GM23248 (cell line): ENCODE measurements at regions not wholly inside any gene's neighbourhood (a gene's known extent, or its start where the extent isn't known, plus 50 kb on each side); places are given as distances from the start of the nearest gene placed in this dataset.

Experiments used
- EZH2 ChIP-seq: fragments of 200-600 bp; sonication (generic); IDR thresholded peaks from 2 replicates; pipeline ENCODE4 v1.6.1; 2018; ENCODE audit warnings: antibody characterized with exemption, mild to moderate bottlenecking; ENCODE audit not compliant: insufficient read depth, poor library complexity, severe bottlenecking
- EZH2phosphoT487 ChIP-seq: fragments of 200-600 bp; sonication (generic); IDR thresholded peaks from 2 replicates; pipeline ENCODE4 v1.6.1; 2018; ENCODE audit warnings: antibody characterized with exemption, moderate library complexity, mild to moderate bottlenecking, low read depth; ENCODE audit not compliant: insufficient read depth

DNA sequence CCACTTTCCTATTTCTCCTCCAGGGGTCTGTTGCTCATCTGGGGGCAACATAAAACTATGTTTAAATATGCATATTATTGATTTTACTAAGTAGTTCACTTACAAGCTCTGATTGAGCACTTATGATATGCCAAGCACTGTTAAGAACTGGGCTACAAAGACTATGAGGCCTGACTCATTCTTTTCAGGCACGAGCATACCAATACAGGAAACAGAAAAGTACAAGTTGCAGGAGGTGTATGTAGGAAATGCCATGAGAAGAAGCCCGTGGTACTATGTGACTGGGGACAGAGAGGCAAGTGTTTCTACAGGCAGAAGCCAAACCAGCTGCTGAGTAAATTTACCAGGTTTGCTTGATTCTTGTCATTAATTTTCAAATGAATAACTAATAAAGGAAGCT is 120.4 kb upstream of the PTGFR start:
- TF ChIP-seq EZH2 (no peak), EZH2phosphoT487 (no peak)
